GM12878 (cell line): ENCODE measurements at regions not wholly inside any gene's neighbourhood (a gene's known extent, or its start where the extent isn't known, plus 50 kb on each side); places are given as distances from the start of the nearest gene placed in this dataset.

Source experiments
- ATAC-seq: fragments of 200-7000 bp; cut with Tn5 transposase; 3 replicates; pipeline ENCODE4 v1.9.1; 2020; ENCODE audit warnings: mild to moderate bottlenecking, moderate library complexity
- BruUV-seq: library from RNA; stranded (reverse); fragments of 400-500 nt; replicated peaks from 2 replicates; lab custom pipeline; 2021; lab: Mats Ljungman, UMichigan
- CTCF ChIA-PET: fragments of 300-600 bp; sonication (Branson Sonifier 250); formaldehyde crosslinking; extraction: SDS; loops from one replicate; lab custom pipeline; 2021; ENCODE audit warnings: inconsistent platforms; lab: Yijun Ruan, JAX
- POLR2A ChIA-PET: fragments of 350-600 bp; formaldehyde crosslinking; extraction: SDS; loops from one replicate; lab custom pipeline; 2021; ENCODE audit warnings: inconsistent platforms; lab: Charles Lee
- RAD21 ChIA-PET: fragments of 300-600 bp; sonication (Branson Sonifier 250); formaldehyde crosslinking; loops from one replicate; lab custom pipeline; 2023; ENCODE audit warnings: antibody characterized with exemption; ENCODE audit not compliant: unreplicated experiment; lab: Charles Lee
- SMC1A ChIA-PET: fragments of 300-600 bp; sonication (Branson Sonifier 250); formaldehyde crosslinking; loops from one replicate; lab custom pipeline; 2023; ENCODE audit not compliant: unreplicated experiment, uncharacterized antibody; lab: Charles Lee
- DNase-seq: peaks from one replicate; pipeline ENCODE4 v3.0.0-alpha.2; 2011; ENCODE audit warnings: low read depth, low spot score
- FAIRE-seq: peaks from 3 replicates; lab custom pipeline; 2011; peaks lifted over from hg19 to GRCh38; lab: Jason Lieb, UNC
- H2AFZ ChIP-seq: 2 replicates; pipeline ENCODE4 v1.6.0; 2011; ENCODE audit warnings: low read depth, low read length, control low read depth; ENCODE audit not compliant: control insufficient read depth
- H3K27ac ChIP-seq: 2 replicates; pipeline ENCODE4 v1.5.1; 2011; ENCODE audit warnings: control low read depth; ENCODE audit not compliant: control insufficient read depth, insufficient read depth
- H3K27me3 ChIP-seq, 2 experiments: replicated peaks in 1 of 2; 2 replicates each; pipeline versions ENCODE4 v1.6.0 to v1.6.1; 2011; ENCODE audit warnings: low read length in 1 of 2; ENCODE audit not compliant: control insufficient read depth in 2 of 2, insufficient read depth in 2 of 2
- H3K36me3 ChIP-seq, 2 experiments: 2 replicates each; pipeline ENCODE4 v1.5.1; 2011; ENCODE audit warnings: low read length in 1 of 2; ENCODE audit not compliant: control insufficient read depth in 2 of 2, insufficient read depth in 2 of 2
- H3K4me1 ChIP-seq: 2 replicates; pipeline ENCODE4 v1.6.1; 2011; ENCODE audit warnings: mild to moderate bottlenecking, low read length, moderate library complexity, mixed read lengths; ENCODE audit not compliant: control insufficient read depth, insufficient read depth
- H3K4me2 ChIP-seq: 2 replicates; pipeline ENCODE4 v1.6.0; 2011; ENCODE audit warnings: control low read depth; ENCODE audit not compliant: control insufficient read depth, insufficient read depth
- H3K4me3 ChIP-seq: fragments of 200-600 bp; sonication (generic); 2 replicates; pipeline ENCODE4 v1.5.1; 2016
- H3K79me2 ChIP-seq: 2 replicates; pipeline ENCODE4 v1.6.0; 2011; ENCODE audit warnings: low read length; ENCODE audit not compliant: control insufficient read depth, insufficient read depth
- H3K9ac ChIP-seq: 2 replicates; pipeline ENCODE4 v1.8.0; 2011; ENCODE audit warnings: low read length, control low read depth, mixed read lengths; ENCODE audit not compliant: control insufficient read depth, insufficient read depth
- H3K9me3 ChIP-seq: replicated peaks from 3 replicates; pipeline ENCODE4 v1.5.1; 2011; ENCODE audit warnings: mild to moderate bottlenecking, low read length; ENCODE audit not compliant: control insufficient read depth, insufficient read depth
- H4K20me1 ChIP-seq: 2 replicates; pipeline ENCODE4 v1.6.0; 2011; ENCODE audit not compliant: control insufficient read depth, insufficient read depth
- BHLHE40 ChIP-seq, 2 experiments: fragments of 450-650 bp in 1 of 2; IDR thresholded peaks; 2 replicates each; pipeline ENCODE4 v1.6.1; 2011 to 2017; ENCODE audit warnings: low read depth in 2 of 2, borderline replicate concordance in 1 of 2, improper control_type of control experiment in 1 of 2, low read length in 1 of 2, mild to moderate bottlenecking in 1 of 2
- CTCF ChIP-seq, 3 experiments: IDR thresholded peaks in 2 of 3; conservative IDR thresholded peaks in 1 of 3; 2 replicates each; pipeline ENCODE4 v1.5.1; 2011; ENCODE audit warnings: low read depth in 3 of 3, low read length in 3 of 3, mild to moderate bottlenecking in 3 of 3, control low read depth in 2 of 3, moderate library complexity in 2 of 3, inconsistent platforms in 1 of 3, mixed read lengths in 1 of 3; ENCODE audit not compliant: control insufficient read depth in 2 of 3, insufficient read depth in 1 of 3; ENCODE audit errors: extremely low read depth in 1 of 3
- EP300 ChIP-seq, 2 experiments: fragments of 150-350 bp in 1 of 2; IDR thresholded peaks; 2 replicates each; pipeline ENCODE4 v1.6.1; 2011 to 2012; ENCODE audit warnings: low read depth in 2 of 2, low read length in 2 of 2, borderline replicate concordance in 1 of 2, improper control_type of control experiment in 1 of 2, inconsistent platforms in 1 of 2; ENCODE audit not compliant: control insufficient read depth in 1 of 2
- MEF2A ChIP-seq: IDR thresholded peaks from 2 replicates; pipeline ENCODE4 v1.6.1; 2011; ENCODE audit warnings: low read depth, mild to moderate bottlenecking, low read length, moderate library complexity; ENCODE audit not compliant: insufficient read depth
- MYB ChIP-seq: fragments of 150-350 bp; IDR thresholded peaks from 2 replicates; pipeline ENCODE4 v1.6.1; 2014; ENCODE audit warnings: mild to moderate bottlenecking, low read depth, low read length, borderline replicate concordance
- RELA ChIP-seq: fragments of 450-650 bp; IDR thresholded peaks from 2 replicates; pipeline ENCODE4 v1.8.0; 2014; ENCODE audit warnings: borderline replicate concordance; ENCODE audit not compliant: partially characterized antibody
- TBL1XR1 ChIP-seq: IDR thresholded peaks from 2 replicates; pipeline ENCODE4 v1.6.1; 2012; ENCODE audit warnings: low read depth, low read length, improper control_type of control experiment
- ZNF217 ChIP-seq: fragments of 450-650 bp; IDR thresholded peaks from 2 replicates; pipeline ENCODE4 v1.6.1; 2017; ENCODE audit warnings: antibody characterized with exemption, mild to moderate bottlenecking
- WGBS: methylation state at CpG from one replicate; pipeline ENCODE4 v1.1.6; 2016; ENCODE audit warnings: low lambda C conversion rate; ENCODE audit not compliant: insufficient replicate concordance, insufficient coverage; ENCODE audit errors: missing lambda C conversion rate; 5-methylcytosine and 5-hydroxymethylcytosine counted together
- in situ Hi-C: fragments of 300-500 bp; cut with MboI; formaldehyde crosslinking; loops from 9 replicates; pipeline ENCODE4 v1.14.3; 2018; ENCODE audit warnings: mixed read lengths
- intact Hi-C: fragments of 100-400 bp; cut with micrococcal nuclease; formaldehyde crosslinking; loops from one replicate; pipeline ENCODE4 v1.14.2; 2022; ENCODE audit not compliant: unreplicated experiment
- TF ChIP-seq, protein P1 (sequence below): fragments of 450-650 bp; IDR thresholded peaks from 2 replicates; pipeline ENCODE4 v1.6.1; 2016; ENCODE audit warnings: mild to moderate bottlenecking

DNA sequence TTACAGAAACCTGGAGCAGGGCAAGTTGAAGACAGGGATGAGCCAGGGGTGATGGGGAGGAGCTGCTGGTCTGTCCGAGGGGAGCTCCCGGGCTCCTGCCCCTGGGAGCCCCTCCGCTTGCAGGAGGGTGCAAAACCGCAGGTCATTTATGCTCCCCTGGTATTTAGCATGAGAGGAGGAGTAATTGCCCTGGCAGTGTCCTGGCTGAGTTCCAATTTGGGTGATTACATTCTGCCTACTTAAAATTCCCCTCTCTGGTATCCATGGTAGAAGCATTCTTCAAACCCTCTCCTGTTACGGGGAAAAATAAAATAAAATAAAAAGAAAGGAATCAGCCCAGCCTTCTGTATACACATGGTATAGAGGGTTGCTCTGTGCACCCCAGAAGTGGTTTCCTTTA is 61.7 kb upstream of the VRK1 start:
- no peak for ATAC-seq
- H3K4me1 ChIP-seq = no peaks in the 10 kb centered on the region
- H4K20me1 ChIP-seq = no peaks in the 10 kb centered on the region
- no peak overlapping the region for H3K4me2 ChIP-seq
- DNase-seq = no peak
- no peak for FAIRE-seq
- H2AFZ ChIP-seq = no peak overlapping the region
- no peak overlapping the region for H3K4me3 ChIP-seq
- 70% methylated on average over 5 of the region's 5 CpGs for WGBS
- CTCF ChIA-PET = interaction anchor here (1.7 to 6.7 kb wide), 2 partner anchors 35 to 167 kb away, joined by 3 to 93 read pairs; no protein-coding TSS in a partner anchor
- in situ Hi-C loops = no loop called here
- no peaks in the 10 kb centered on the region for H3K36me3 ChIP-seq
- H3K9me3 ChIP-seq = no peaks in the 10 kb centered on the region
- POLR2A ChIA-PET = no interaction called here
- no peak for TF ChIP-seq EP300 (IDR thresholded peaks at IDR 0.05; ENCODE audit: borderline replicate concordance in 1 of 2, control insufficient read depth in 1 of 2, low read depth in 2 of 2, low read length in 2 of 2)
- no peak for TF ChIP-seq ZNF217
- TF ChIP-seq, protein P1, sequence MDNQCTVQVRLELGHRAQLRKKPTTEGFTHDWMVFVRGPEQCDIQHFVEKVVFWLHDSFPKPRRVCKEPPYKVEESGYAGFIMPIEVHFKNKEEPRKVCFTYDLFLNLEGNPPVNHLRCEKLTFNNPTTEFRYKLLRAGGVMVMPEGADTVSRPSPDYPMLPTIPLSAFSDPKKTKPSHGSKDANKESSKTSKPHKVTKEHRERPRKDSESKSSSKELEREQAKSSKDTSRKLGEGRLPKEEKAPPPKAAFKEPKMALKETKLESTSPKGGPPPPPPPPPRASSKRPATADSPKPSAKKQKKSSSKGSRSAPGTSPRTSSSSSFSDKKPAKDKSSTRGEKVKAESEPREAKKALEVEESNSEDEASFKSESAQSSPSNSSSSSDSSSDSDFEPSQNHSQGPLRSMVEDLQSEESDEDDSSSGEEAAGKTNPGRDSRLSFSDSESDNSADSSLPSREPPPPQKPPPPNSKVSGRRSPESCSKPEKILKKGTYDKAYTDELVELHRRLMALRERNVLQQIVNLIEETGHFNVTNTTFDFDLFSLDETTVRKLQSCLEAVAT = no peak
- TF ChIP-seq MEF2A = no peak
- TF ChIP-seq CTCF (IDR thresholded peaks at IDR 0.05 in 2 of 3, conservative IDR thresholded peaks at IDR 0.05 in 1 of 3; ENCODE audit: control insufficient read depth in 2 of 3, extremely low read depth in 1 of 3, insufficient read depth in 1 of 3, low read depth in 3 of 3, low read length in 3 of 3) = no peak
- TF ChIP-seq TBL1XR1 = no peak
- TF ChIP-seq BHLHE40 (IDR thresholded peaks at IDR 0.05; ENCODE audit: borderline replicate concordance in 1 of 2, low read depth in 2 of 2, low read length in 1 of 2) = no peak
- TF ChIP-seq RELA = no peak
- no peak for TF ChIP-seq MYB
- TF ChIP-seq, all 136 proteins: peak for 0
- no TSS peak for BruUV-seq
- H3K27ac ChIP-seq = no peak overlapping the region
- intact Hi-C loops = no loop called here
- H3K79me2 ChIP-seq = no peaks in the 10 kb centered on the region
- RAD21 ChIA-PET = no interaction called here
- SMC1A ChIA-PET = interaction anchor here (1.3 kb wide), 1 partner anchor 168 kb away, joined by 4 read pairs; no protein-coding TSS in a partner anchor
- peaks cover 7 to 10% of the 10 kb centered on the region in 2 experiments; a peak in 3 of 4 replicates for H3K27me3 ChIP-seq
- no peak overlapping the region for H3K9ac ChIP-seq
